ENCODE measurements at regions not wholly inside any gene's neighbourhood (a gene's known extent, or its start where the extent isn't known, plus 50 kb on each side); places are given as distances from the start of the nearest gene placed in this dataset.

DNA sequence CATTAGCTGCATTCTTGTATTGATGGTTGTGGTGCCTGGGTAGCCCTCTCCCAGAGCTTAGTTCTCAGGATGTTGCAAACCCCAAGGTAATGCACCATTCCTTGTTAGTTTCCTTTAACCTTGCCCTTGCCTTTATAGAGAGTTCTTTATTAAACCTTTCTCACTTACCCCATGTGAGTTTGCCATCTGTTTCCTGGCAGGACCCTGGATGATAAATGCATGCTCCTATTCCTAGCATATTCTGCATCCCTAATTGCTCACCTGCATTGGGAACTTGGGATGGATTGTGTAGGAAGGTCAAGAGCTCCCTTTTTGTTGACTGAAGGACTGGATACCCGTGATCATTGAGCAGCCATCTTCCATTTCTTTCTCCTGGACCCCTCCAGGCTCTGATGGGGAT lies 59.9 kb upstream of the AP1S2 start:
- no peak for DNase-seq

DNA sequence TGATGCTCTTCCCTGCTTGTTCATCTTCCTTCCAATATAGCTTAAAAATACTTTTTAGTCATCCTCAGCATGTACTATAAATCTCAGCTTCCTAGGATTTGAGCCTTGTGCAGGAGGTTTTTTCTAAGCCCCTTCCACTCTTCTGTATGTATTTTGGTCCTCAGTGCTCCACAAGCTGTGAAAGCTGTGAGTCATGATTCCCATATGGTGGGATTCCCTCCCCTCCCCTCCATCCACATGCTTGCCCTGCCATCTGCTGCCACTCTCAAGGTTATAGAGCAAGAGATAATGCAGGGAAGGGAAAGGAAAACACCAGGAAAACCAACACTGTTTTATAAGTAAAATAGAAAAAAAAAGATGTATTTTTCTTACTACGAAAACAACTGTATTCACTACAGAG lies 58.5 kb upstream of the AP1S2 start:
- DNase-seq = no peak

DNA sequence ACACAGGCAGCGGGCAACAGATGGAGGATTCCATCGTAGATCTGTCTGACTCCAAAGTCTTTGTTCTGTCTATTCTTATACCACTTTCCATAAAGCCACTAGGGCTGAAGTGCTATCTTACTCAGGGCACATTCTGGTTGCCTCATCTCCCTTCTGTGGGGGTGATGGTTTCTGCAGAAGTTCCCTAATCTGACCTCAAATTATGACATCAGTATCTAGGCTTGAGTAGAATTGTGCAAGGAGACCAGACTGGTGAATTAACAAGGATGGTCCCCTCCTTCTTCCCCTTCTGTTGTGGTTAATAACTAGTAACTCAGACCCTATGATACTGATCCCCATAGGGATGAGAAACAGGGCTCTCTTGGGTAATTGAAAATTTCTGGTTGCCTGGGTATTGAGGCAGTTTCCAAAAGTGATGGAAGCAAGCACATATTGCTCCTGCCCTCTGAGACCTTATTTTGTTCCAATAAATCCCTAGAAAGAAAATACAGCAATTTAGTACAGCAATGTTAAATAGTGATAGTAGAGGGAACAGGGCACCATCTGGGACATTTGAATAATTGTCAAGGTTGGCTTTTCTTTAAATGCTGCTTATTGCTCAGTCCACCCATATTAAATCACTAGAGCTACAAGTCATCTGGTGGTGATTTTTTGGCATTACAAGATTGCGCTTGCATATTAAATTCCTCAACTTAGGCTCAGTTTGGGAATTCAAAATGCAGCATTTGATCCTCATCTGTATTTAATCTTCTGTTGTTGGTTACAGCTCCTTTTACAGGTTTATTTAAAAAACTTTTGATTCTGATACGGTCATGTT lies 57.3 kb upstream of the AP1S2 start:
- DNase-seq = peak; percentile 89

DNA sequence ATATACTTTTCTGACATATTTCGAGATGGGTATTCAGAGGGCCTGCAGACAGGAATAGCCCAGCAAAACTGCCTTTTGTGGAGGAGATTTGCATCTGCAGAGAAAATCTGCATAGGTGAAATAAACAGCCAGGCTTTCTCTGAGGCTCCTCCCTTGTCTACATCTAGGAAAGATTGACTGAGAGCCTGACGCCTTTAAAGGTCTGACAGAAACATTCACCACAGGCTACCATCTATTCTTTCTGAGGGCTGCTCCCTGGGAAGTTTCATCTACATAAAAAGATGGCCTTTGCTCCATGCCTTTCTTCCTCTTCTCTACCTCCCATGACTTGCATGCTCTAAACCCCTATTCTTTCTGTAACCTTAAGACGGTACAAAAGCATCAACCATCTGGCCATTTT lies 55.0 kb upstream of the AP1S2 start:
- no peak for DNase-seq

DNA sequence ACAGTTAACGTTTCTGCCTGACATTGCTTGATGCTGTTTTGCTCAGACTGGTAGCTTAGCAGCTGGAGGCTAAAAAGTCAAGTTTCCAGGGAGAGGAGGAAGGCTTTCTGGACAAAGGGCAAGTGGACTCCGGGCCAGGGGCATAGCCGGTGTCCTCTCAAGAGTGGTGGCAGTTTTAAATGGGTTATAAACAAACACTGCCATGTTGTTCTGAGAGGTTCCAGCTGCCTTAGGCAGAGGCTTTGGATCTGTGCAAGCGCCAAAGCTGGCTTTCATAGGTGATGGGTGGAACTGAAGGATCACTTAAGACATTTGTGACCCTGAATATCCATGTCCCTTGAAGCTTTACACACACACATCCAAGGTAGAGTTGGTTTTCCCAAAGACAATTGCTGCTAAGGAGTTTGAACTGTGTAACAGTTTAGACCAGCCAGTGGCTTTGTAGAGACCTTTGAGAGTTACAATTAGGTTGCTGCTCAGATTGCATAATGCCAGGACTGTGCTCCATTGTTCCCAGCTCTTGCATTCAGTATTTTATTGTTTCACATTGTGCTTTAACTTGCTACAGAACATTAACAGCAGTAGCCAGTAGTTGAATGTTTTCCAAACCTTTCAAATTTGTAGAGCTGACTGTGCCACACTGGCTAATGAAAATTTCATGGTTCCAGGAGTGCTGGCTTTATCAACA lies 54.1 kb upstream of the AP1S2 start:
- no peak for DNase-seq

DNA sequence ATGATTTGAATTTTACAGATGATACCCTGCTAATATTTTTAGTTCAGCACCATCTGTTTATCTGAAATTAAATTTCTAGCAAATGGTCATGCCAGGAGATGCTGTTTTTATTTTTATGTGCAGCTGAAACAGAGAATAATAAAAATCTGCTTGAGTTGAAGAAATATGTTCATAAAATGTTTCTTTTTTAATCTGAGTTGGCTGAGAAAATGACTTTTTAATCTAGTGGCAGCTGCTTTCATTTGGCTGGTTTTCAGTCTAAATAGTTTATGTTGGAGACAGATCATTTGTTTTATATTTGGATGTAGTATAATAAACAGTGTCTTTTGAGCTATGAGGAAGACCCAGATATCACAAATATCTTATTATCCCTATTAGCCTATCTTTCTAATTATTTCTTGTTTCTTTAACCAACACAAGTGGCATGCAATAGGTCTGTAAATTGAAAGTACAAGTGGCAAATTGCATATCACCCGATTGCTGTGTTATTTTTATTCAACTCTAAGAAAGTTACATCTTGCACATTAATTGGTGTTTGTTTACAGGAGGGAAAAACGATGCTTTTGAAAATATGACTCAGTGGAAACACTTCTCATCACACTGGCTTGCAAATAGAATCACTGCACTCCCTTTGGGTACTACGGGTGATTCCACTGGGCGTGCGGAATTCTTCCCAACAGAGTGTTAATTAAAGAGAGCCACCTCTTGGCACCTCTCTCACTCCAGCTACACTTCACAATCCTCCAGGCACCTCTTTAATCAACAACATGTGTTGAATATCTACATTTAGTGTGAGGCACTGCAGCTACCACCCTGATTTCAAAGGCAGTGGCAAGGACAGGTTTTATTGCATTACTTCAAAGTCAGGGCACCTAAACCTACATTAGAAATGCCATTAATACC lies 51.7 kb upstream of the AP1S2 start:
- no peak for DNase-seq
